HK-2 (cell line): ENCODE measurements at regions not wholly inside any gene's neighbourhood (a gene's known extent, or its start where the extent isn't known, plus 50 kb on each side); places are given as distances from the start of the nearest gene placed in this dataset.
"Not testable (repeated sequence)": the region's sequence is repeated elsewhere in the genome, so short reads cannot be mapped to it uniquely, and the experiment has no call there.

Experiments
- DNase-seq: peaks from one replicate; pipeline ENCODE4 v3.0.0-alpha.2; 2018; ENCODE audit not compliant: unreplicated experiment

DNA sequence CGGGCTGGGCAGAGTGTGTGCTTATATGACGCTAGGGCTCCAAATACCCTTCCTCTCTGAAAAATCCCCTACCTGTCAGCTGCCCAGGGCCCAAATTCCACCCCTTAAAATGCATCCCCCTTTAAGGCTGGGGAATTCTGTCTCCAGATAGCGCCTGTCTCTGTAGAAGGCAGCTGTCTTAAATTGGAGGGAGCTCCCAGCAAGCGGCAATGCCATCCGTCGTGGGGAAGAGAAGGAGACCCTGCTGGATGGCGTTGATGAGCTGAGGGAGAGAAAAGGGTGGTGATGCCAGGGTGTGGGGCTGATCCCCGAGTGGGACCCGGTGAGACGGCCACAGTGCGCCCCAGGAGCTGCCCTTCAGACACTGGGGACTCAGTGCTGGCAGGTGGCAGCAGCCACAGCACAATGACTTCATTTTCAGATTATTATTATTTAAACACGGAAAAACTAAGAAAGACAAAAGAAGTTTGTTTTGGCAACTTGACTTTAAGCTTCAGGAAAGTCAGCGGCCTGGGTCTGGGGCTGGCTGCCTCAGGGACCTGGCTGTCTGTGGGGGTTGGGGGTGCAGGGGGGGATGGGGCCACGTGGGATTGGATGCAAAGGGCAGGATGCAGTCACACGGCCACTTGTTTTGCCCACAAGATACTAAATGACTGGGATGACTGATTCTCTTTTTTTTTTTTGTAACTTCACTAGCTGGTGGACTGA is 152.8 kb downstream of the TFCP2L1 start:
- no peak for DNase-seq

DNA sequence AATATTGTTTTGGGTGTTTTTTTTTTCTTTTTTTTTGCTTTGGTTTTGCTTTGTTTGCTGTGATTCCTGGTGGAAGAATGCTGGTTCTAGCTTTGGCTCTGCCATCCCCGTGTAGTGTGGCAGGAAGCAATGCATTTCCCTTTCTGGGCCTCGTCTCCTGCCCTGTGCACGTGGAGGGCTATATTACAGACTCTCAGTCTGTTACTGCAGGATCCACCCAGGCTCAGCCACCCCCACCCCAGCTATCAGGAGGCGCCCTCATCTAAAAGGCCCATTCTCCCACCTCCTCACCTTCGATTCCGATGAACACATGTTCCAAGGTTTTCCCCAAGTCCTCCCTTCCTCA is 152.3 kb downstream of the TFCP2L1 start:
- no peak for DNase-seq

DNA sequence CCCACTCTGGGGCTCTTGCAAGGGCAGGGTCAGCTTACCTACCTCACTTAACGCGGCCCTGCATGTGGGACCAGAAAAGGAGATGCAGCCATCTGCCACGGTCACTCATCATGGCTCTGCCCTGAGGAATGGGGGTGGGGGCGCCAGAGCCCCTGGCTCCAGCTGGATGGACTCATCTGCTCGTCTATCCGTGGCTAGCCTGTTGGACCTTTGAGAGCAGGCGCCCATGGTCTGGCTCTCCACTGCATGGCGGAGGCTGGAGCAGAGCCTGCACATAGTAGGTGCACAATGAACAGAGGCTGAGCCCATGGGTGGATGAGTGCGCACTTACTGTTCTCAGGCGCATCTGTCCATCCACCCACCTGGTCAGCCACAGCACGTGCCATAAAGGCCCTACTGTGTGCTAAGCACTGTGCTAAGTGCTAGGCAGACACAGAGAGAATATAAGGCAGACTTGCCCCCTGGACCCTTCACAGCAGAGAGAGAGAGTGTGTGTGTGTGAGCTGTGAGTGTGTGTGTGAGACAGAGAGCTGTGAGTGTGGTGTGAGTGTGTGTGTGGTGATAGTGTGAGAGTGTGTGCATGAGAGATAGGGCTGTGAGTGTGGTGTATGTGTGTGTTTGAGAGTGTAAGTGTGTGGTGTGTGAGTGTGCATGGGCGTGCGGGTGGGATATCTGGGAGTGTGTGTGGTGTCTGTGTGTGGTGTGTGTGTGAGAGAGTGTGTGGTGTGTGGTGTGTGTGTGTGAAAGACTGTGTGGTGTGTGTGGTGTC is 151.3 kb downstream of the TFCP2L1 start:
- DNase-seq = no peak

DNA sequence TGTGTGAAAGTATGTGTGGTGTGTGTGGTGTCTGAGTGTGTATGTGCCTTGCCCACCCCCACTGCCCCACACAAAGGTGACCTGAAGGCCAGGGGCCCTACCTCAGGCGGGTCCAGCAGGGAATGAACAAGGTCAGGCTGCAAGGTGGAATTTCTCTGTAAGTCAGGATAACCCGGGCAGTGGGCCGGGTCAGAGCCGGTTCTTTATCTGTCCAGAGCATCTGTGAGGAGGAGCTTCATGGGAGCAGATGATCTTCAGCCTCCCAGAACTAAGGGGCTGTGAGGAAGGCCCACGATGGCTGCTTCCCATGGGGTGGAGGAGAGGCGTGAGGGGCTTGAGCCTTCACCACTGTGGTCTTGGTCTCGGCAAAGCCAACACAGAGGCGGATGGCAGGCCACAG is 150.3 kb downstream of the TFCP2L1 start:
- no peak for DNase-seq

DNA sequence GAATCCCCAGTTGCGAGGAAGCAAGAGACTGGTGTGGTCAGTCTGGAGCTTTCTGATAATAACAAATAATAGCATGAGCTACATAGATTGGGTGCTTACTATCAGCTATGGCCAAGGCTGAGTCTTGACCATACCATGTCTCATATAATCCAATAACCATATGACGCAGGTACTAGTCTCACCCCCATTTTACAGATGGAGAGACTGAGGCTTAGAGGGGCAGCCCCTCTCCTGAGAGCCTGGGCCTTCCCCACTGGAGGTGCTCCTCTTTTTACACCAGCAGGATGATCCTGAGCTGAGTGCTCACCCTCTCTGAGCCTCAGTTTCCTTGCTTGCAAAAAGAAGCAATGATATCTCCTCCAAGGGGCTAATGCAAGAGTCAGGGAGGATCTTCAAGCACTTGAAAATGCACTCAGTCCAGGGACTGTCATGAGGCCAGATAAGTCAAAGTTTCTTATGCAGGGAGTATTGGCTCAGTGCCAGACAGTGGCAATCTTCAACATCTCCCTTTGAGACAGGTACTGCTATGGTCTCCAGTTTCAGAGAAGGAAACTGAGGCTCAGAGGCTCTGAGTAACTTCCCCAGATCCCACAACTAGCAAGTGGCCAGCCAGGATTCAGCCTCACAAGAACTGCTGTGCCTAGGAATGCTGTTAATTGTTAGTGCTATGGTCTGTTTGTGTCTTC is 149.7 kb downstream of the TFCP2L1 start:
- DNase-seq = no peak

DNA sequence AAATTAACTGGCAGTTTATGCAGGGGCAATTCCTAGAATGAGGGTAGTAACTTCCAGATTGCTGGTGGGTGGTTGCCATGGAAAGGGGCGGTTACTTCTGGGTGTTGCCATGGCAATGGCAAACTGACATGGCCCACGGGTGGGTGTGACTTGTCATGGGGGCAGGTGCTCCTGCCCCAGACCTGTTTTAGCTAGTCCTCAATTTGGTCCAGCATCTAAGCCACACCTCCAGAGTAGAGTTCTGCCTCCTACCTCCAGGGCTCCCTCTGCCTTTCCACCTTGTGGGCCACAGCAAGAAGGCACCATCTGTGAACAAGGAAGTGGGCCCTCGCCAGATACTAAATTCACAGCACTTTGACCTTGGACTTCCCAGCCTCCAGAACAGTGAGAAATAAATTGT is 148.7 kb downstream of the TFCP2L1 start:
- no peak for DNase-seq

DNA sequence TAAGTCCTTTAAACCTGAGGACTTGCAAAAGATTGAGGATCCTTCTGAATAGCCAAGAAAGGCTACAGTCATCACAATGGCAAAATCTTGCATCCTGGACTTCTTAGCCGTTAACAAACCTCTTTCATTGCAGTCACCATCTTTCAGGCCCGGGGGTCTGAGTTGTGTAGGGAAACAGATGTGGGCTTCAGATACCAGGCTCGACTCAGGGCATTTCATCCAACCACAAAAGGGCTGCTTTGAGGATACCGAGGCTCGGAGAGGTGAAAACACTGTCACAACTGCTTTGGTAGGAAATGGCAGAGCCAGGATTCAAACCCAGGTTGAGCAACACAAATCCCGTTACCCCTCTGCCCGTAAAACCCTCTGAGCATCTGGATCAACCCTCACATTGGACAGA is 147.4 kb downstream of the TFCP2L1 start:
- DNase-seq = no peak

DNA sequence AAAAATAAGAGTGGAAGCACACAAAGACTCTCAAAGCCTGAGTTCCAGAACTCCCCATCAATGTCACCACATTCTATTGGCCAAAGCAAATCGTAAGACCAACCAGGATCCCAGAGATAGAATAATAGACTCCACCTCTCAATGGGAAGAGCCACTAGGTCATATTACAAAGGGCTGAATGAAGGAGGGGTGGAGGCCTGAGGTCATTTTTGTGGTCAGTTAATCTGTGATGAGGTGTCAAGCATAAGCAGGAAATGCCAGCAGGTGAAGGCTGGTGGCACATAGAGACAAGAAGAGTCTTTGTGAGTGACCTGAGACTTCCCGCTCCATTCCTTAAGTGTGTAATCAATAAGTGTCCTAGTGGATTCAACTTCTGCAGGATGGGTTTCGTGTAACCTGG is 144.3 kb downstream of the TFCP2L1 start:
- no peak for DNase-seq

DNA sequence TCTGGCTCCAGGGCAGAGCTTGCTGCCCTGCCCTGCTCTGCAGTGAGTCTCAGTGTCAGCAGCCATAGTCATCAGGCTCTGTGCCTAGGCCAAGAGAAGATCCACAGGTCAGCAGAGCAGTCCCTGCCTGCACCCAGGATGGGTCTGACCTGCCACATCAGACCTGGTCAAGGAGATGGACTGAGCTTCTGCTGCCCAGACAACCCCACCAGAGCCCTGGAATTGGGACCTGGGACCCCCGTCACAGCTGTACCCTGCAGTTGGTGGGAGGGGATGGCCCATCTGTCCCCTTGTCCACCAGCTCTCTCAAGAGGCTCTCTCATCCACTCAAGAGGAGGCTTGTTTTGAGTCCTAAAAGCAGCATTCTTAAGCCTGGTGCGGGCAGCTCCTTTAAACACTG is 142.6 kb downstream of the TFCP2L1 start:
- no peak for DNase-seq

DNA sequence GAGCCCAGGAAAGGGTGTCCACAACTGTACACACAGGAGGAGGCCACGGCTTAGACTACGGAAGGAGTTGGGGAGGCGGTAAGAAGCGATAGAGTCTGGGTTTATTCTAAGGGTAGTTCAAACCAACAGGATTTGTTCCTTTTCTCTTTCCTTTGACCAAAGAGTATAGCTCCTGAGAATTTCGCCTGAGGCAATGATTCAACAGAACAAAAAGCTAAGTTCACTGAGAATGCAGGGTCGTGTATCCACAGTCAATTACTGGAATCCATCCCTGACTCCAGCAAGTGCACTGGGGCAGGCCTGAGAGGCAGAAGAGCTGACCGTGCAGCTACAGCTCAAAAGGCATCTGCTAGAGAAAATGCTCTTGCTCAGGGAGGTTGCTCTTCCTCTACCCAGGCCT is 140.9 kb downstream of the TFCP2L1 start:
- DNase-seq = no peak

DNA sequence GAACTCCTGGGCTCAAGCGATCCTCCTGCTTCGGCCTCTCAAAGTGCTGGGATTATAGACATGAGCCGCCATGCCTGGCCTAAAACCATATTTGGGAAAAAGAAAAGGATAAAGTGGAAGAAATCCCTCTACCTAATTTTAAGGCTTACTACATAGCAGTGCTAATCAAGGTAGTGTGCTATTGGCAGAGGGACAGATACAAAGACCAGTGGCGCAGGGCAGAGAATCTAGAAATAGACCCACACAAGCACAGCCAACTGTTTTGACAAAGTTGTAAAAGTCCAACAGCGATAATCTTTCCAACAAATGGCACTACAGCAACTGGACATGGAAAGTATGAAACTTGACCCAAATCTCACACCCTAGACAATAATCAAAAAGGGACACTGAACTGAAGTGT is 138.4 kb downstream of the TFCP2L1 start:
- no peak for DNase-seq

DNA sequence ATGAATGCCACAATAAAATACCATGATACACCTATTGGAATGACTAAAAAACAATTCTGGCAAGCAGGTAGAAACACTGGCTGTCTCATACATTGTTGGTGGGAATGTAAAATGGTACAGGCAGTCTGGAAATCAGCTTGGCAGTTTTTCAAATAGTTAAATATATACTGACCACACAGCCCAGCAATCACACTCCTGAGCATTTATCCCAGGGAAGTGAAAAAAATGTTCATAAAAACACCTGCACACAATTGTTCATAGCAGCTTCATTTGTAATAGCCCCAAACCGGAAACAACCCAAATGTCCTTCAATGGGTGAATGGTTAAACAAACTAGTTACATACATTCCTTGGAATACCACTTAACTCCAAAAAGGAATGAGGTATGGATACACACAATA is 137.2 kb downstream of the TFCP2L1 start:
- no peak for DNase-seq

DNA sequence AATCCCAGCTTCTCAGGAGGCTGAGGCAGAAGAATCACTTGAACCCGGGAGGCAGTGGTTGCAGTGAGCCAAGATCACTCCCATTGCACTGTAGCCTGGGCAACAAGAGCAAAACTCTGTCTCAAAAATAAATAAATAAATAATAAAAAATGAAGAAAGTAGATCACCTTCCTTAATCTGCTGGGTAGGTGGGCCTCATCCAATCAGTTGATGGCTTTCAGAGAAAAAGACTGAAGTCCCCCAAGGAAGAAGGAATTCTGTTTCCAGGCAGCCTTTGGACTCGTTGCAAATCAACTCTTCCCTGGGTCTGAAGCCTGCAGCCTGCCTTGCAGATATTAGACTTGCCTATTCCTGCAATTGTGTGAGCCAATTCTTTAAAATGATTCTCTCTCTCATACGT is 136.5 kb downstream of the TFCP2L1 start:
- no peak for DNase-seq

DNA sequence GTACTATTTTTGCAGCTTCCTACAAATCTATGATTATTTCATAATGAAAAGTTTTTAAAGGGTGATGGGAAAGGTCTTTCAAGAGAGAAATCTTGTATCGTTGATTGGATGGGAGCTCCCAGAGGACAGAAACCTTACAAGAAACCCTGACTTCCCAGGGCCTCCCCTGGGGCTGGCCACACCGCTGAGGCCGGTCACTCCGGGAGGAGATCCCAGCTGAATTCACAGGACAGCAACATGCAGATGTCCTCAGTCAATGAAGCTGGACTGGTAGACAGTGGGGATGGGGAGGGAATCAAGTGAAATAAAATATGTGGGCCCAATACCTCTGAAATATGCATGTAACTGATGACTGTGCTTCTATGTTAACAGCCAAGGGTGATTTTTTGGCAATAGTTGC is 135.6 kb downstream of the TFCP2L1 start:
- DNase-seq = no peak

DNA sequence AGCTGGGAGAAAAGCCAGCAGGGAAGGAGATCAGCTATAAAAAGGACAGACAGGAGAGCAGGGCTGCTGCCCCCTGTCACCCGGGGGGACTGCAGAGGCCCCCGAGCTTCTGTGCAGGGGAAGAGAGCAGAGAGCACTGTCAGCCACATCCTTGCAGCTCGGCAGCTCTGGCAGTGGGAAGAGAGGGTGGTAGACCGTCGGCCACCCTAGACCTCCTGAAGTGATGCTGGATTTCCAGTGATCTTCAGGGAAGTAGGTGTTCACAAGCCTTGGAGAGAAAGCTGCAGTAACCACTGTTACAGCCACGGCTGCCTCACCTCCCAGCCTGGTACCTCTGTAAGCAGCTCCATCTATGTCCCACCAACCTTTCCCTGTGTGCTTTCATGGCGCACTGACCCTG is 134.9 kb downstream of the TFCP2L1 start:
- no peak for DNase-seq

DNA sequence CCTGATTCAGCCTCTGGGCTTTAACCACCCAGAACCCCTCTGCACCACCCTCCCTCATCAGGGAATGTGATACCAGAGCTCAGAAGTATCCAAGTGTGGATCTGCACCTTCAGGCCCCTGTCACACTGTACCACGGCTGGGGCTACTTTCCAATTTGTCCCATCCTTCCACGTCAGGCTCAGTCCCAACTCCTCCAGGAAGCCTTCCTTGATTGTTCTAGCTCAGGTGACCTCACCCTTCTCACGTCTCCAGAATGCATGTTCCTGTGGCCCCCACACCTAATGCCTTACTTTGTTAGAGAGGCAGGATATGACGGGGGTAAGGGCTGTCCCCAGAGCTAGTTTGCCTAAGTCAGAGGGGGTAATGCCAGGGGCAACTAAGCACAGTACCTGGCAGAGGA is 134.3 kb downstream of the TFCP2L1 start:
- no peak for DNase-seq

DNA sequence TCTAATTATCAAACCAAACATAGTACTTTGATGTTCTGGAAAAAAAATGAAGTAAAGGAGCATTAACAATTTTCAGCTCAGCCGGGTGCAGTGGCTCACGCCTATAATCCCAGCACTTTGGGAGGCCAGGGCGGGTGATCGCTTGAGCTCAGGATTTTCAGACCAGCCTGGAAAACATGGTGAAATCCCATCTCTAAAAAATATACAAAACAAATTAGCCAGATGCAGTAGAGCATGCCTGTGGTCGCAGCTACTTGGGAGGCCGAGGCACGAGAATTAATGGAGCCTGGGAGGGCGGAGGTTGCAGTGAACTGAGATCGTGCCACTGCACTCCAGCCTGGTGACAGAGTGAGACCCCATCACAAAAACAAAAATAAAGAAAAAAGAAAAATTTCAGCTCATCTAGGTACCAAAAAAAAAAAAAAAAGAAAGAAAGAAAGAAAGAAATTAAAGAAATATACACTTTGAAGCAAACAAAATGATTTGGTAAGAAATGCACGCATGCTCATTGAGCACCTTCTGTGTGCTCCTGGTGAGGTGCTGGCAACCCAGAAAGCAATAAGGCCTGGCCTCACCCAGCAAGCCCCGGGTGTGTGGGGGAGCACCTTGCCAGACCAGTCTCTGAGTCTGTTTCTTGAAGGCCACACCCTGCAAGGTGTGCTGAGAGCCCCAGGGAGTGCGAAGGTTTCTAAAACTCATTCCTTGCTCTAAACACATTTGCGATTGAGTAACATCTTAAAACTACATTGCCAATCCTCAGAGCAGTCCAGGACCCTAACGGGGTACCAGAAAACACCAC is 133.5 kb downstream of the TFCP2L1 start:
- DNase-seq = no peak

DNA sequence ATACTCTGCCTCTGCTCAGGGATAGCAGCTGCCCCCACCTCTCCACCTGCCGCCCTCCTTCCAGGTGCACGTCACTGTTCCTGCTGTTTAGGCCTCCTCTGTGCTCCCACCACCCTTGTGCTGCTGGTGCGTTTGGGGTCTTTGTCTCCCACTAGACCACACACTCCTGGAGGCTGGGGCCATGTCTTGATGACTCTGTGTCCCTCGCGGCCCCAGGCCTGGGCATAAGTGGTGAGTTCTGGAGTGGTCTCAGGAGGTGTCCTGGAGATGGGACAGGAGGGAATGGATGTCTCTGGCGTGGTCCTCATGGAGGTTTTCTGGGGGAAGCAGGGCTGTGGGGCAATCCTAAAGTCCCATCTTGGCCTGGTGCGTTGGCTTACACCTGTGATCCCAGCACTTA is 132.1 kb downstream of the TFCP2L1 start:
- no peak for DNase-seq

DNA sequence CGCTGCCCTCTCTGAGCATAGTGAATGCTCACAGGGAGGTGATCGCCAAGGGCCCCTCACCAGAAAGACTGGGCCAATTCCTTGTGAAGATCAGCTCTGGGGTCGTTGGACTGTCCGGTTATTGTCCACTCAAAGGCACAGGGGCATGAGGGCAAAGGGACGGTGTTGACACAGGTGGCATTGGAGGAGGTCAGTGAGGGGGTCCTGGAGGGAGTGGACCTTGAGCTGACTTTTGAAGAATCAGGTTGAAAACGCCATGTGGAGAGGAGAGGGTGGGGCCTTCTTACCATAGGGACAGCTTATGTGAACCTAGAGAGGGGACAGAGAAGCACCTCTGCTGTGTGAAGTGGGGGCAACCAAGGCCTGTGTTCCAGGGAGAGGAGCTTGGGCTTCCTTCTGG is 131.5 kb downstream of the TFCP2L1 start:
- no peak for DNase-seq

DNA sequence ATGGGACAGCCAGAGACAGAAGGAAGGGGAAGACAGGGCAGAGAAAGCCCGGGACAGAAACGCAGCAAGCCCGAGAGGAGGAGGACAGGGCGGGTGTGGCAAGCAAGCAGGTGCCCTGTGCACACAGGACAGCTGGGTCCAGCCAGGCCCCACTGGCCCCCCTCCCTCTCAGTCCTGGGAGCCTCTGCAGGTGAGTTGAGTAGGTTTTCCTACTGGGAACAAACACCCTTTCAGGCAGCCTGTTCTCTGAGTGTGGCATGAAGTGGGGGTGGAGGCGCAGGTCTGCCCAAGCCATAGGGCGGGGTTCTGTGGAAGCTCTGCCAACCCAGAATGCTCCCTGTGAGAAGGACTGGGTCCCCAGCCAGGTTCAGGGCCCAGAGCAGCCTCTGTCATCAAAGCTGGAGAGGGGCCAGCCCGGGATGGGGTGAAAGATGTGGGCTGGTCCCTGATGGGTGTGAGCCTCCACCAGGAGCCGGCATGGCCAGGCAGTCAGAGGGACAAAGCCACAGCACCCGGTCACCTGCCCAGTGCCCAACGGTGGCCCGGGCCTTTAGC is 129.4 kb downstream of the TFCP2L1 start:
- no peak for DNase-seq

DNA sequence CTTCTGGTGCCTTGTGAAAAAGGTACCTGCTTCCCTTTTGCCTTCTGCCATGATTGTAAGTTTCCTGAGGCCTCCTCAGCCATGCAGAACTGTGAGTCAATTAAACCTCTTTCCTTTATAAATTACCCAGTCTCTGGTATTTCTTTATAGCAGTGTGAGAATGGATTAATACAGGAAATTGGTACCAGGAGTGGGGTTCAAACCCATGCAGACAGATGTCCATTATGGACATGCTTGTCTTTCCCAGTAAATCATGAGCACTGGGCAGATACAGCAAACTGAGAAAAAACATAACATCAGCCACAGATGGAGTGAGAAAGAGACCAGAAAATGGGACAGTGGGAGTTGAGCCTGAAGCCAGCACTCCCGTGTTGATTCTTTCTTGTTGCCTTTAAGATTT is 127.5 kb downstream of the TFCP2L1 start:
- DNase-seq = not testable (repeated sequence)
